HG02588 (cell line): ENCODE measurements at regions not wholly inside any gene's neighbourhood (a gene's known extent, or its start where the extent isn't known, plus 50 kb on each side); places are given as distances from the start of the nearest gene placed in this dataset.

Experiments
- ATAC-seq: cut with Tn5 transposase; IDR thresholded peaks from one replicate; pipeline ENCODE4 v1.9.1; 2021; ENCODE audit warnings: mild to moderate bottlenecking, moderate library complexity; ENCODE audit not compliant: unreplicated experiment

DNA sequence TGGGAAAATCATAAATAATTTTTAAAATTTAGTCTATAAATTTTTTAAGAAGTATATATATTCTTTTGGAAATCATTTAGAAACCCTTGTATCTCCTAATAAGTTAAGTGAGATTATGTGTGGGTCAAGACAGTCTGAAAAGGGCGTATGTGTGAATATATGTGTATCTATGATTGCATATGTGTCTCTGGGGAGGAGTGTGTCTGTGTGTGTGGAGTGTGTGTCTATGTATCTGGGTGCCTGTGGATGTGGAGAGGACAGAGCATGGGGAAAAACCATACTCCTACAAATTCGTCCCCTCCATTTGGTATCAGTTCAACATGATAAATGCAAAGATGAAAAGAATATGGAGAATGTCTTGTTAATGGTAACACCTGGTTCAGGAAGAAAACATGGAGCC, 342.0 kb upstream of the ACTBL2 start:
- ATAC-seq: no peak

DNA sequence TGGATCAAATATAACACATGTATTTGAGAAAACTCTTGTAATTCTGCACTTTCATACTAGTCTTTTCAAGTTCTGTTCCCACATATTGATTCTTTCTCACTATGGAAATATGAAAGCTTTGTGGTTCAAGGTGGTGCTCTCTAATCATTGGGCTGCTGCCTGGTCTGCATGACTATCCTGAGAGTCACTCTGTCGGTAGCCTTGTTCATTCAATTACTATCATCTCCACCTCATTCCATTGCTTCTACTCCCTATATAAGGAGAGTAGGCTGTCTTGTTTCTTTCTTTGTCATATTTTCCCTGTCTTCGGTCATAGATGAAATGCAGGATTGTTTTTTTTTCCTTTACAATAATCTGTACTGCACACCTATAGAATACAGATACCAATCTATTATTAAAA, 341.4 kb upstream of the ACTBL2 start:
- ATAC-seq: no peak

- no peak for ATAC-seq
Observed at GRCh38 chr5:57822651-57823050, 340.0 kb upstream of the ACTBL2 start.

GRCh38 chr5:57818397-57818796, 335.8 kb upstream of the ACTBL2 start:
- no peak for ATAC-seq

- ATAC-seq: no peak
Observed at GRCh38 chr5:57817924-57818323, 335.3 kb upstream of the ACTBL2 start.

- no peak for ATAC-seq
Observed at GRCh38 chr5:57817001-57817453, 334.4 kb upstream of the ACTBL2 start.

DNA sequence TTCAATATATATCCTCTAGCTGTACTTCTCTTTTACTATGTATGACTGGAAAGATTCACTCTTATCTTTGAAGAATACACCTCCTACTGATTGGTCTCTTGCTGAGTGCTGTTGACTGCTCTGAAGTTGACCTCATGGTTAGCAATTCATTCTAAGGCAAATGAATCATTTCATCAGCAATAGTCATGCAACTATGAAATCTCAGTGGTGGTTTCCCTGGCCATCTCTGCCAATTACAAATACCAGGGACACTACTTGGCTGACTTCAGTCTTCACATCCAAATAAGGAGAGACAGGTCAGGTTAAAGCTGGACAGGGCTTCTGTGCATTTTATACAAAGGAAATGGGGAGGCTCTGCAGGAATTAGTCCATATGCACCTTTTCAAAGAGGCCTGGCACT, 333.5 kb upstream of the ACTBL2 start:
- ATAC-seq: no peak

- ATAC-seq: no peak
Observed at GRCh38 chr5:57805732-57806131, 323.1 kb upstream of the ACTBL2 start.

GRCh38 chr5:57805170-57805569, 322.6 kb upstream of the ACTBL2 start:
- no peak for ATAC-seq

- no peak for ATAC-seq
Observed at GRCh38 chr5:57804505-57804904, 321.9 kb upstream of the ACTBL2 start.

DNA sequence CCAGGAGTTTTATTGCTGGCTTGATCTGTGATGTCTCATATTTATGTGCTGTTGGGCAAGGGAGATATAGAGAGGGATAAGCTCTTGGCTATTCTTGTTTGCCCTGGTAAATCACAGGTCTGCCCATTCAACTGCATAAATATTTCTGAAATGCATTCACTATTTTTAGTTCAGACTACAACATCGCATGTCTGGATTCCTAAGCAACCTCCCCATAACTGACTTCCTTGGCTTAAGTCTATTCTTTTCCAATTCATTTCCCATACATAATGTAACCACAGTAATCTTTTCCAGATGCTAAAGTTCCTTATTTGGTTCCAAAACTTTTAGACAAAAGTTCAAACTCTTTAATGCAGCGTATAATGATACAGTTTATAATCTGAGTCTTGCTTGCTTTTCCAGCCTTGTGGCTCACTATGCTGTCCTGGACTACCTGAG, 321.4 kb upstream of the ACTBL2 start:
- ATAC-seq: no peak

GRCh38 chr5:57802131-57802530, 319.5 kb upstream of the ACTBL2 start:
- no peak for ATAC-seq

DNA sequence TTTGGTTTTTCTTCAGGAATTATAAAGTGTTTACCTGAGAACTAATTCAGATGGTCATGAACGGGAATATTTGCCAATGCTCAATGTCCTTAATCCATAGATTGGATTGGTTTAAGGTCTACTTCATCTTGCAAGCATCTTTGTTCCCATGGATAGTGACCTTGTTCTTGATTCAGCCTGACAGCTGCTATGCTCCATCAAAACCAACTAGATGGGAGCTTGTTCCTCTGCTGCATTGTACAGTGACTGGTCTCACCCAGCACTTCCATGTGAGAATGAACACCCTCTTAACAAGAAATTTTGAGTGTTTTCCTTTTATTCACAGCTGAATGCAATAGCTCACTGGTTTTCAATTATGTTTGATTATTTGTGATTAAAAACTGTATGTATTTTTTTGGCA, 312.6 kb upstream of the ACTBL2 start:
- ATAC-seq: no peak

DNA sequence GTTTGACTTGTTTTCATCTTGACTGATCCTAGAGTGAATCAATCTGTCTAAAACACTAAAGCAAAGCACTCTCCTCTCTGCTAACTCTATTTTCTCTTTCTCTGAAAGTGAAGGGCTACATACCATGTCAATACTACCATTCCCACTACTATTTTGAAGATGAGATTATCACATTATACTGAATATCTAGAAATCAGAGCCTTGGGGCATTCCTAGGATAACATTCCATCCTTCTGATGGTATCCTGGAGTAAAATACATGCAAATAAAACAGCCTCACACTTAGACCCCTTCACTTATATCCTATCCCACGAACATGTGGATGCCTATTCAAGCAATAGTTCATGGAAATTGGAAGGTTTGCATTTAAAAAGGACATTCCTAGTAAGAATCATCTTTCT, 309.3 kb upstream of the ACTBL2 start:
- ATAC-seq: no peak

GRCh38 chr5:57785946-57786345, 303.3 kb upstream of the ACTBL2 start:
- no peak for ATAC-seq

DNA sequence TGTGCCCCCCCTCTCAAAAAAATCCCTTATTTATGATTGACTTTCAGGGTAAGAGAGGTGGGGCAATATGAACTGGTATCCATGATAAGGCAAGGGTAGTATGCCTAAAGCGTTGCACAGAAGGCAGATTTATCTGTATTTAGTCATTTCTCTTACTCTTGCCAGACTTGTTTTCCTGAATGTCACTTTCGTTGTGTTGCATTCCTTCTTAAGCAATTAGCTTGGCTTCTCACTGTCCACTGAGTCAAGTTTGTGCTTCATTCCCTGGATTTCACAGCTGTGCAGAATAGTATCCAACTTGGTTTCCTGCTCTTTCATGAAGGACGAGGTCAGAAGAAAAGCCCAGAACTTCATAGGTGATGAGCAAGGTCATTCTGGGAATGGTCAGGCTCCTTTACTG, 301.5 kb upstream of the ACTBL2 start:
- no peak for ATAC-seq

DNA sequence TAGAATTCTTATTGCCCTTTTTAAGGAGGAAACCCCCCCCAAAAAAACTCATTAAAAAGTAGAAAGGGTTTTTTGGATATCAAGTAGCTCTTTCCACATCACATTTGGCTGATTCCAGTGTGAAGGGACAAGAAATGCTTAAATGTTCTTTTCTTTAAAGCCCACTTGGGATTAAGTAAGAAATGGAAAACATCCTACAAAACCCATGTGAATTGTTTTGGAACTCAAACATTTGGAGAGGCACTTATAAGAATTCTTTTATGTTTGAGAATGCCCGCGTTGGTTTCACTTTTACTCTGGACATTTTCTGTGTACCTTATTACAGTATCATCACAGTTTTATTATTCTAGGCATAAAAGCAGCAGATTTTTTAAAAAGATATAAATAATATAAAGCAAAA, 301.1 kb upstream of the ACTBL2 start:
- no peak for ATAC-seq

DNA sequence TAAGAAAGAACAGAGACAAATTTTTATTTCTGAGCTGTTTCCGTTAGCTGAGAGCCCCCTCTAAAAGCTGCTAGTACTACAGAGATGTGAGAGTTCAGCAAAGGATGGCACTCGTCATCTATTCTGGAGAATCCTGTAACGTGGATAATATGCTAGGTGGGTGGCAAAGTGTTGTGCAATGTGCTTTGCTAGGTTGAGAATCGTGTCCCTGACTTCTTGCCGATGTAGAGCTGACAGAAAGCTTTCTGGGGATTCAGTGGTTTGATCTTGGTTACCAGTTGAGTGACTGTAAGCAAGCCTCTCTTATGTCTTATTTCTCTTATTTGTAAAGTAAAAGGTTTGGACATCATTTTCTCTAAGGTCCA, 298.3 kb upstream of the ACTBL2 start:
- no peak for ATAC-seq

- ATAC-seq: no peak
Observed at GRCh38 chr5:57780306-57780960, 297.8 kb upstream of the ACTBL2 start.

DNA sequence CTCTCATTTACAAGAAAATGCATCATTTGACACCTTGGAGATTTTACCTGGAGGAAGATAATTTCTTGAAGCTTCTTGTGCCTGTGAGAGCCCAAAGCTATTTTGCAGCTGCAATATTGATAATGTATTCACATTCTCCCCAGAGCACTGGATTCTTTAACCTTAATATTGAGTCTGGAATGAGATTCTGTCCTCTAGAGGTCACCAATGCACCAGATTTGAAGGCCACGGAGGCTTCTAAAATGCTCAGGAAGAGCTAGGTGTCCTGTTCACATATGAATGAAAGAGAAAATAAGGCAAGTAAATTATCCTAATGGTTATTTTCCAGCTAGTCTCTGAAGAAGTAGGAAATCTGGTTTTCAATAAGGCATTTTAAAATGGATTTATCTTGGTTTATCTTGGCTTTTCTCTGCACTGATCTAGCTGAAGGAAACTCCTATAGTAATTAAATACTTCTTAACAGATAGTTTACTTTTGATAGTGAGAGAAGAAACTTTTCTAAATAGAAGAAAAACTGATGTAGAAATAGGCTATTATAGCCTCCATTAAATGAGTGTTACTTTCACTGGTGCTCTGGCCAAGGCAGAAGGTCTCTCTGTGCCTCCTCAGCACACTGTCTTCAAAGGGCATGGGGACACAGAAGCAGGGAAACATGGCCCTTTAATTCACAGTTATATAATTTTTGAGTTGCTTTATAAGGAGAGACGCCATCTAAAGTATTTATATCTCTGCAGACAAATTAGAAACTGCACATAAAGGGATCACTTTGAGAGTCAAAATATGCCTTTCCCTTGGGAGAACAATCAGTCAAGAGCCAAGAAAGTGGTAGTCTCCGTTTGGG, 297.0 kb upstream of the ACTBL2 start:
- no peak for ATAC-seq

DNA sequence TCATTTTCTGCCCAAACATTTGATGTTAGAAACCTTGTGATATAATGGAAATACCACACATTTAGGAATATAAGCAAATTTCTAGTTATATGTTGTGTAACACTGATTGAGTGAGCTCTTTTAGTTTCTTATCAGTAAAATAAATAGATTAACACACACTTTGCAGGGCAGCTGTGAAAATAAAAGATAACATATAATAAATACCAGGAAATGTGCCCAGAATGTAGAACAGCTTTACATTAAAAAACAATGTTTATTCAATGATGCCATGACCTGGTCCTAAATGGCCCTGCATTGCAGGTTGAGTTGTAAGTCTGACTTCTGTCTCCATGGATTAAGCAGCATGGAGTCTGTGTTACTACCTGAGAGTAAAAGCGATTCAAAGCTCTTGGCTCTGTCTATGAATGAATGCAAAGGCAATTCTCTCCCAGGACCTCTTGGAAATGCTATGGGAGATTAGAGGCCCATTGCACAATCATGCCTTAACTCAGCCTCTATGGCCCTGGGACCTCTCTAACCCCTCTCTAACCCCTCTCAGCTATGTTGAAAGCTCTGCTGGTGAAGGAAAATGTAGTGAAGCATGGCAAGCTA, 296.0 kb upstream of the ACTBL2 start:
- ATAC-seq: no peak

DNA sequence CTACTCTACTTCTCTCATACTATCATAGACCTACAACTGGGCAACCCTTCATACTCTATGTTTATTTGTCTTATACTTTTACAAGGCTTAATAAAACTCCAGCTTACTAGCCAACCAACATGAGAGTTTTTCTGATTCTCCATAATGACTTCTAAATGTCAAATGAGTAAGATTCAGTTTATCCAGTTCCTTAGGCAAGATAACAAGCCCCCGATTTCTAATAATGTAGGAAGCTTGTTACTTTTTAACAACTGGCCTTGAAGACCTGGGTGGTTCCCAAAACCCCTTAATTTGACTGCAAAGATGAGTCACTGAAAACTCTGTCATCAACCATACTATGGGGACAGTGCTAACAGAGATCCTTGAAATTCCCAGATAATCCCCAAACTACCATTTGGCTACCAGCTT, 294.6 kb upstream of the ACTBL2 start:
- ATAC-seq: no peak
